CD4-positive, alpha-beta T cell (primary cell): ENCODE measurements at regions not wholly inside any gene's neighbourhood (a gene's known extent, or its start where the extent isn't known, plus 50 kb on each side); places are given as distances from the start of the nearest gene placed in this dataset.

Experiments used
- ATAC-seq: fragments of 200-7000 bp; cut with Tn5 transposase; one replicate; pipeline ENCODE4 v1.10.0; 2022; ENCODE audit warnings: mild to moderate bottlenecking; ENCODE audit not compliant: poor library complexity
- CTCF ChIA-PET: fragments of 350-600 bp; sonication (Branson Sonifier 250); formaldehyde crosslinking; loops from one replicate; lab custom pipeline; 2021; ENCODE audit warnings: antibody characterized with exemption, inconsistent platforms; lab: Charles Lee
- POLR2A ChIA-PET: fragments of 350-600 bp; sonication (Branson Sonifier 250); formaldehyde crosslinking; loops from one replicate; lab custom pipeline; 2021; ENCODE audit warnings: antibody characterized with exemption, inconsistent platforms; lab: Charles Lee
- DNase-seq, 14 experiments: peaks; one replicate each; pipeline ENCODE4 v3.0.0-alpha.2; 2013 to 2020; ENCODE audit warnings: mixed read lengths in 2 of 14
- H3K27ac ChIP-seq, 2 donors: one replicate each; pipeline versions ENCODE4 v1.5.1 to v1.7.0; 2013; ENCODE audit warnings: low read length in 2 of 2, low read depth in 1 of 2, mild to moderate bottlenecking in 1 of 2
- H3K27me3 ChIP-seq, 2 experiments: 1 replicate in 1 of 2; 2 replicates in 1 of 2; pipeline versions ENCODE4 v1.6.1 to v1.7.0; 2013; ENCODE audit warnings: low read length in 2 of 2, control low read depth in 1 of 2, mild to moderate bottlenecking in 1 of 2, moderate library complexity in 1 of 2; ENCODE audit not compliant: insufficient read depth in 2 of 2, control insufficient read depth in 1 of 2
- H3K36me3 ChIP-seq: one replicate; pipeline ENCODE4 v1.6.1; 2013; ENCODE audit warnings: low read length, control low read depth; ENCODE audit not compliant: insufficient read depth
- H3K4me1 ChIP-seq: one replicate; pipeline ENCODE4 v1.6.1; 2013; ENCODE audit warnings: low read length, control low read depth; ENCODE audit not compliant: insufficient read depth
- H3K4me3 ChIP-seq: one replicate; pipeline ENCODE4 v1.5.1; 2013; ENCODE audit warnings: mild to moderate bottlenecking, low read length, moderate library complexity
- H3K9me3 ChIP-seq, 2 experiments: 1 replicate in 1 of 2; 2 replicates in 1 of 2; pipeline versions ENCODE4 v1.6.1 to v1.7.0; 2013; ENCODE audit warnings: low read length in 2 of 2, mild to moderate bottlenecking in 2 of 2, control low read depth in 1 of 2, moderate library complexity in 1 of 2; ENCODE audit not compliant: control insufficient read depth in 1 of 2, insufficient read depth in 1 of 2
- H3K27ac Mint-ChIP-seq: one replicate; pipeline ENCODE4 v1.8.0; 2020; ENCODE audit warnings: mixed read lengths
- H3K27me3 Mint-ChIP-seq: one replicate; pipeline ENCODE4 v1.8.0; 2021; ENCODE audit warnings: mixed read lengths
- H3K36me3 Mint-ChIP-seq: one replicate; pipeline ENCODE4 v1.8.0; 2021; ENCODE audit warnings: low read depth, mixed read lengths
- H3K4me1 Mint-ChIP-seq: one replicate; pipeline ENCODE4 v1.8.0; 2021; ENCODE audit warnings: low read depth, mixed read lengths
- H3K4me3 Mint-ChIP-seq: one replicate; pipeline ENCODE4 v1.8.0; 2020; ENCODE audit warnings: mild to moderate bottlenecking, mixed read lengths
- H3K9me3 Mint-ChIP-seq: one replicate; pipeline ENCODE4 v1.8.0; 2020; ENCODE audit warnings: mixed read lengths
- CTCF ChIP-seq: fragments of 200-600 bp; IDR thresholded peaks from one replicate; pipeline ENCODE4 v1.8.0; 2022; ENCODE audit warnings: antibody characterized with exemption, mild to moderate bottlenecking
- intact Hi-C, 2 experiments: fragments of 100-400 bp; cut with DNase I in 1 of 2; cut with micrococcal nuclease in 1 of 2; formaldehyde crosslinking; loops; one replicate each; pipeline versions ENCODE4 v1.15.1 to v1.9.0; 2023 to 2025; cut with DNase I, micrococcal nuclease

- Mint-ChIP-seq H3K4me1 (peaks cover 29% of the 10 kb centered on the region), H3K4me3 (no peak overlapping the region), H3K36me3 (no peaks in the 10 kb centered on the region), H3K27ac (no peak overlapping the region), H3K27me3 (no peaks in the 10 kb centered on the region), H3K9me3 (no peaks in the 10 kb centered on the region)
- Histone ChIP-seq H3K27me3 (no peaks in the 10 kb centered on the region), H3K27ac (no peak overlapping the region), H3K4me3 (no peak overlapping the region), H3K9me3 (no peaks in the 10 kb centered on the region), H3K36me3 (no peaks in the 10 kb centered on the region), H3K4me1 (peaks cover 11% of the 10 kb centered on the region)
- ATAC-seq (no peak), DNase-seq (no peak)
- ChIA-PET POLR2A (no interaction called here), CTCF (no interaction called here)
- no peak for TF ChIP-seq CTCF
- intact Hi-C loops = no loop called here
These were observed 220.1 kb upstream of the DTNBP1 start for GRCh38 chr6:15882915-15883314.

DNA sequence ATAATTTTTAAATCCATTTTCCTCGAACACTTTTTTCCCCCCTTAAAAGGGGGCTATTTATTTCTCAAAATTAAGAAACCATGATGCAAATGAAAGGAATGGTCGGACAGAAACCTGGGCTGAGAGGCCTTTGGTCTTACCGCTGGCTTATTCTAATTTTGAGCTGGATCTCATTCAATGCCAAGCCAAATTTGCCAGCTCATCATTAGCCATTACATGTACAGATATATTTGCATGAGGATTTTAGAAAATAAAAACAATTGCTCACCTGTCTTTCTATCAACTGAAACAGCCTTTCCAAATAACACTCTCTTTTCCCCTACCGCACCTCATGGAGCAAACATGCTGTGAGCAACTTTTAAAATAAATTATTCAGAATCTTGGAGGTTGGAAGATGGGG lies 219.5 kb upstream of the DTNBP1 start:
- DNase-seq (no peak), ATAC-seq (no peak)
- Histone ChIP-seq H3K27ac (no peak overlapping the region), H3K36me3 (no peaks in the 10 kb centered on the region), H3K4me3 (no peak overlapping the region), H3K27me3 (no peaks in the 10 kb centered on the region), H3K4me1 (peaks cover 11% of the 10 kb centered on the region), H3K9me3 (no peaks in the 10 kb centered on the region)
- Mint-ChIP-seq H3K36me3 (no peaks in the 10 kb centered on the region), H3K4me3 (no peak overlapping the region), H3K9me3 (no peaks in the 10 kb centered on the region), H3K4me1 (peaks cover 25% of the 10 kb centered on the region), H3K27ac (no peak overlapping the region), H3K27me3 (no peaks in the 10 kb centered on the region)
- TF ChIP-seq CTCF = no peak
- intact Hi-C loops = no loop called here
- POLR2A ChIA-PET = interaction anchor here (0.7 kb wide), 1 partner anchor 41 kb away, joined by 3 read pairs; no protein-coding TSS in a partner anchor
- CTCF ChIA-PET = no interaction called here

DNA sequence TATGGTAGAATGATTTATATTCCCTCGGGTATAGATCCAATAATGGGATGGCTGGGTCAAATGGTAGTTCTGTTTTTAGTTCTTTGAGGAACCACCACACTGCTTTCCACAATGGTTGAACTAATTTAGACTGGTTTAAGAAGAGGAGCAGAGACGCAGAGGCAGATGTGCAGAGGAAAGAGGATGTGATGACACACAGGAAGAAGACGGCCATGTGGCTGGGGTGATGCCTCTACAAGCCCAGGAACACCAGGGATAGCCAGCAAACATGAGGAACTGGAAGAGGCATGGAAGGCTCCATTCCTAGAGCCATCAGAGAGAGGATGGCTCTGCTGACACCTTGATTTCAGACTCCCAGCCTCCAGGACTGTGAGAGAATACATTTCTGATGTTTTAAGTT lies 218.3 kb upstream of the DTNBP1 start:
- ChIA-PET CTCF (no interaction called here), POLR2A (no interaction called here)
- Mint-ChIP-seq H3K9me3 (no peaks in the 10 kb centered on the region), H3K27me3 (no peaks in the 10 kb centered on the region), H3K4me1 (peaks cover 25% of the 10 kb centered on the region), H3K4me3 (no peak overlapping the region), H3K27ac (no peak overlapping the region), H3K36me3 (no peaks in the 10 kb centered on the region)
- no peak overlapping the region for H3K27ac ChIP-seq
- H3K4me1 ChIP-seq = peaks cover 11% of the 10 kb centered on the region
- no peaks in the 10 kb centered on the region for H3K27me3 ChIP-seq
- no peaks in the 10 kb centered on the region for H3K36me3 ChIP-seq
- no peak for TF ChIP-seq CTCF
- peak in 2 of 14 experiments; percentile 37 to 44 for DNase-seq
- no peak overlapping the region for H3K4me3 ChIP-seq
- intact Hi-C loops = no loop called here
- no peaks in the 10 kb centered on the region for H3K9me3 ChIP-seq
- no peak for ATAC-seq
